GM19240 (cell line): ENCODE measurements at regions not wholly inside any gene's neighbourhood (a gene's known extent, or its start where the extent isn't known, plus 50 kb on each side); places are given as distances from the start of the nearest gene placed in this dataset.

ENCODE experiments used
- DNase-seq: peaks from one replicate; pipeline ENCODE4 v3.0.0; 2011; ENCODE audit warnings: low spot score; ENCODE audit not compliant: insufficient read length

DNA sequence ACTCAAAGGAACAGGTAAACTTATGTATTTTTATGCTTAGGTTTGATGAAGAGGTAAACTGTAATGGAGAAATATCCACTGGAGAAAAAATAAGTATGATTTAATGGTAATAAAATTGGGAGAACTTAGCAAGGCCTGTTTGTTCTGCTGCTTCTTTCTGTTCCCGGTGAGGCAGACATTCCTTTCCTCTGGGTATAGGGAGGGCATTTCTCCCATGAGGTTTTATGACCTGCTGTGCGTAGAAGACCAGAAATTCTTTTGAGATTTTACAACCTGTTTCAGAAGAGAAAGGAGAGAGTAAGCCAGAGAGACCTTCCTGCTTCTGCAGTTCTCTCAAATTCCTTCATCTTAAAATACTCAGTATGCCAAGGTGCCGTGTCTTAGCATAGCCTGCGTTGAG lies 139.4 kb upstream of the RMST start:
- DNase-seq = no peak

DNA sequence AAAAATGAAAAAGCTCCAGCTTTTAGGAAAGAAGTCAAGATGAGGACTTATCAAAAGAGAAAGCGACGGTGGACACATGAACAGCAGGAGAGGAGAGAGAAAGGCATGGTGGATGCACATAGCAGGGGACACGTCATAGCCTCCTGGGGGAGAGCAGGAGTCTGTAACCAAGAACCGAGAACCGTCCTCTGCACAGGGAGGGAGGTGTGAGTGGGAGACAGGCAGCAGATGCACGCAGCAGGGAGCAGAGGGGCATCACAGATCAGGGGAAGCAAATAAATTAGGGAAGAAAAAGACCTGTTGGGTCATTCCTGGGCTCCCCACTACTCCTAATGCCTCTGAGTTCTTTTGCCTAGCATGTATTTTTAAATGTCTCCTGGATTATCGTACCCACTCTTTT lies 138.1 kb upstream of the RMST start:
- DNase-seq = no peak

DNA sequence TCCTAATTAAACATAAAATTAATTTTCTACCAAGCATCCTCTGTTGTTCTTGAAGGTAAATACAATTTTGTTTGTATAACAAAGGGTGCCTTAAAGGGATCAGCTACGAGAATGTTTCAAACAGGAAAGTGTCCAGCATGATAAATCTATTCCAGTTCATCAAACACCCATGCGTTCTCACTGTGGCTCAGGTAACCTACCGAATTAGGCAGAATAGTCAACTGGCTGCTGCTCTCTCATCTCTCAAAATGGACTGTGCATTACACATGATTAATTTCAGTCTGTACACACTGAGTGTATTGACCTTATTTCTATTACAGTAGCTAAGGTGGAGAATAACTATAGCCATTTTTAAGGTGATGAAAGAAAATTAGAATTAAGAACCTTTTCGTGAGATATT lies 127.5 kb upstream of the RMST start:
- DNase-seq = no peak

DNA sequence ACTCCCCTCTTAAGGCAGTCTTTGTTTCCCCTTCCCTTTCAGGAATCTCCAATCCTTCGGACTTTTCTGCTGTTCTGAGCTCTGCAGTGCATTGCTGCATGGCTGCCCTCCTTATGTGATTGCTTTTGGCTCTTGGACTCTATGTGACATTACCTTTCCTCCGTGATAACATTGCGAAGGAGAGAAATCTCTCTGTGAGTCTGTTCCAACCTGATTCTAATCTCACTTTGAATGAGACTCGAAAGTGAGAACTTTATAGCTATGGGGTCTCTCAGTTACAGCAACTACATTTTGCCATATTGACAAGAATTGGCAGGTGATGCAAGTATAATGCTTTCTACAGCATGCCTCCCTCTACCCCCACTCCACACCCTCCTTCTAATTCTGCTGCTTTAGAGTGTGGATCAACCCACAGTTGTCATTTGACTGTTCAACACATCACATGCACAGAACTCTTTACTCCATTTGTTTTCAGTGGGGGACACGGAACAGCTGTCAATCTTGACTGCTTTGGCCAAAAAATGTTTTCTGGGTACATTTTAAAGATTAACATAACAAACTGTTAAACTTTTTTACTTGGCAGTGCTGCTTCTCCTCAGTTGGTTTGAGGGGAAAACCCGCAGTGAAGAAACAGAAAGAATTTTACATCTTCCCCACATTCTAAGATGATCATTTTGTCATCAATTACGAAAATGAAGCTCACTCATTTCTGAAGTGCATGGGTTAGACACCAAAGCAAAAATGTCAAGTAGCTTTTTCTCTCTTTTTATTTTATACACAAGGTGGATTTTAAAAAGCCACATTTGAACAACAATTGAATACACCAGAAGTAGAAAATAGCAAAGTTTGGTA lies 125.5 kb upstream of the RMST start:
- DNase-seq = no peak

DNA sequence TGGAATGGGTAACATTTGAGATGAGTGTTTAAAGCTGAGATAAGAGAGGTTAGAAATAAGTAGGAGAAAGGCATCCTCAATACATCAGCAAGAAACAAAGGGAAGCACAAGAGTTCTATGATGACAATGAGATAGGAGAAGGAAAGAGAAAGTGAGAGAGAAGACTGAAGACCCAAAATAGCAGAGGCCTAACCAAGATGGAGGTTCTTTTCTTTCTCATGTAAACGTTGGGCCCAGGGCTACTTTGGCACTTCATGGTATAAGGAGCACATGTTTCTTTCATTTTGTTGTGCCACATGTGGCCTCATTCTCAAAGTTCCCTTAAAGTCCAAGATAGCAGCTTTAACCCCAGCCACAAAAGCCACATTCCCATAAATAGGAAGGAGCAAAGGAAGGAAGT lies 120.5 kb upstream of the RMST start:
- DNase-seq = no peak

DNA sequence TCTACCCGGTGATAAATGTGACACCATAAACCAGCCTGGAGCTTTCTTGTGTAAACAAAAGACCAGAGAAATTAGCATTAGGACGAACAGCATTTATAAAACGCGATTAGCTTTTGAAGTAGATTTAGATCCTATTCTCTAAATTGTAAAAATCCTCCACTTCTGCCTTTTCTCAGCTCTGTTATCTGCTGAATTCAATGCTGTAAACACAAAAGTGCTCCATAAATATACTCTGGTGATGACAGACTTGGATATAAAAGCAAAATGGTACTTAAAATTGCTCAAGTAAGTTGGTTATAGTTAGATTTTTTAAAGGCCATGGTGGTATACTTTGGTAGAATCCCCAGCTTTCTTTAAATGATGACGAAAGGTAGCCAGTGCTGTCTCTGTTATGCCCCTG lies 114.6 kb upstream of the RMST start:
- no peak for DNase-seq

DNA sequence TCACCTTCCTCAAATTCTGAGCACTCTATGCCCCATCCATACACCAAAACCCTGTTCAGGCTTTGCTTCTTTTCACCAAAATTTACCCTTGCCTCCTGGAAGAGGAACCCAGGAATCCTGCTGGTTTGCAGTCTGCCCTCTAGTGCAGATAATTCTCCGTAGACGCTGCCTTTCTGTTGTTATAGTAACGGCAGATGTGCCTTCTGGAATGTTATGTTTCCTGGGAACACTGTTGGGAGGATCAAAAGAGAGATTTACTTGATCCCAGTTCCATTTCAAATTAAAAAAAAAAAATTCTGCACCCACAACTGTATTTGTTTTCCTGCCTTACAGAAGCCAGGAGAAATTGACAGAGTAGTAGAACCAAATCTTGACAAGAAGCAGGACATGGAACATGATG lies 104.2 kb upstream of the RMST start:
- no peak for DNase-seq

DNA sequence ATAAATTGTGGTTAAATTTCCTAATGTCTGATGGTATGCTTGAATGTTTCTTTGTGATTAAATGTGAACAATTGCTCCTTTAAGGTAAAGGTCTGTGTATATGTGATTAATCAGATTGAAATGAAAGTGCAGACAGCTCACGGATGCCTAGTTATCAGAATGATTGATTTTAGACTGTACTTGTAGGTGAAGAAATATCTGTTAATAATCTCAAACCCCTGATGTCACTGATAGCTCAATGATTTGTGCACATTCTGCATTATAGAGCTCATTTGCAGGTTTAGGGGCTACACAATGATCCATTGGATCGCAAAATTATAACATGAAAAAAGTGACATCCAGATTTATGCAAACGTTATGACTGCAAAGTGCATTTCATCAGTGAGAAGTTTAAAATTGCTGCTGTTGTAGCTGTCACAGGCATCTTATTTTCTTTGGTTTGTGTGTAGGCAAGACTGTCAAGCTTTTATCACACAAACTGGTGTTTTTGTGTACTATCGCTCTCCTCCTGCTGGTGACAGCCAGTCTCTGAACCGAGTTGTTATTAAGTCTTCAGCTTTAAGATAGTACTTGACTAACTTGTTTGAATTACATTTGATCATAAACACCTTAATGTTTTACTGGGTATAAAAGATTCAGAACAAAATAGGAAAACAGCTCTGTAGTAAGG lies 103.4 kb upstream of the RMST start:
- no peak for DNase-seq

DNA sequence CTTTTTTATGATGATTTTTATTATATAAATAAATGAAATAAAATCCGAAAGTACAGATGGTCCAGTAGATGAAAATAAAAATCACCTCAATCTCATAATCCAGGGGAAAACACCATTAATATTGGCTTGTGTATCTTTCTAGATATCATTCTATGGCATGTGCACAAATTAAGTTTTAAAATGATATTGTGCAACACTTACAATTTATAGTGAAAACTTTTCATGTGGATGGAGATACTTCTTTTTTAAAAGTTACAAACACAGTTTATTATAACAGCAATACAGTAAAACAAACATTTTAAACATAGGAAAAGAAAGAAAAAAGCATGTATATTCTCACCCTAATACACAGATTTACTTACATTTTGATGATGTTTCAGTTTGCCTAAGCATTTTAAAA lies 98.9 kb upstream of the RMST start:
- no peak for DNase-seq

DNA sequence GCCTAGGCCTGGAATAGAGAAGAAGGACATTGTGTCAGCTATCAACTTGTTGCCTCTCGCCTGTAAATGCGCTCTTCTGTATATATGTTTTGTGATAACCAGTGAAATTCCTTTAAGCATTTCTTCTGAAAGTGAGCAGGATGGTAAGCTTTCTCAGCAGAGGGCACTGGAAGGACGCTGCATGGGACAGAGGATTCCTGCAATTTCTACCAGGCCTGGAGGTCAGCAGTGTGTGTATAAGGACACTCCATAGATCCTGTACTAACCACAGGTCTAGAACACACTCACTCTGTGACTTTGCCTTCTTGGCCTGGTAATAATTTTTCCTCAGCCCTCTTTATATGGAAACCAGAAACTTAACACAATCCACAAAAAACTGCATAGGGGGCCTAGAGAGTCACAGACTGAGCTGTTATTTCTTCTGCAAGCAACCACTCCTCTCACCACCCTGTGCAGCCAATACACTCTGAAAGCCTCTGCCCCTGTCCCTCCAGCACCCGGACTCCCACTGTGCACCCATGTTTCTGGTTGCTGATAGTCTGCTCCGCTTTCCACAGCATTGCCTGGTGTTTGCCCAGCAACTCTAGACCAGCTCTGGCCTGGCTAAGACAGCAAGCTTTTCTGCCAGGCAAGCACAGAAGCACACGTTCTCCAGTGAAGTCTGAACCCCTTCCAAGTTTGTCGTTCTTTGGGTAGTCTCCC lies 94.0 kb upstream of the RMST start:
- DNase-seq = no peak

DNA sequence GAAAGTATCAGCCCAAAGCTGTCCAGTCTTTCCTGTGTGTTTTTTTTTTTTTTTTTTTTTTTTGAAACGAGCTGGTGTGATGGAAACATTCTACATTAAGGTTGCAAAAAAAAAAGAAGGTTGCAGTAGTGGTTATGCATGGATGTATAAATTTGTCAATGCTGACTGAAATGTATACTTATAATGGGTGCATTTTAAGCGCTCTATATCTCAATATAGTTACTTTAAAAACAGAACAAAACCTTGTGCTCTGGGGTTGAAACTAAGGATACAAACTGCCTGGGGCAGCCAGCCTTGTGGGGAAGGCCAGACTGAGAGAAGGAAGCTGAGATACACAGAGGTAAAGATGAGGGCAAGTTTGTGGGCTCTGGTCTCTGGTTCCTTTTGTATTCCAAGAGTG lies 87.3 kb upstream of the RMST start:
- no peak for DNase-seq

DNA sequence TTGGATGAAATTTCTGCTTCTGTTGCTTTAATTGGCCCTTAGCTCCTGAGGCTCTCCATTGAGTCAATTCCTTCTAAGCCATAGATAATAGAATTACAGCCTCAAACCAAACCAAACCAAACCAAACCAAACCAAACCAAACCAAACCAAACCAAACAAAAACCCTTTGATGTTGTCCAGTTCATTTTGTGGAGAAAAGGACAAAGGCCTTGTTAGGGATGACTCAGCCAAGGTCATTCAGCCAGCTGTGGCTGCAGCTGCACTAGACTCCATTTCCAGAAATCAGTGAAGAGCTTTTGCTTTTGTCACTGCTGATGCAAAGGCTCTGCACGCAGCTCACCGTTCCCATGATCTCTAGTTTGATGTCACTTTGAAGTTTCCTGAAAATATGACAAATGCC lies 82.2 kb upstream of the RMST start:
- no peak for DNase-seq

DNA sequence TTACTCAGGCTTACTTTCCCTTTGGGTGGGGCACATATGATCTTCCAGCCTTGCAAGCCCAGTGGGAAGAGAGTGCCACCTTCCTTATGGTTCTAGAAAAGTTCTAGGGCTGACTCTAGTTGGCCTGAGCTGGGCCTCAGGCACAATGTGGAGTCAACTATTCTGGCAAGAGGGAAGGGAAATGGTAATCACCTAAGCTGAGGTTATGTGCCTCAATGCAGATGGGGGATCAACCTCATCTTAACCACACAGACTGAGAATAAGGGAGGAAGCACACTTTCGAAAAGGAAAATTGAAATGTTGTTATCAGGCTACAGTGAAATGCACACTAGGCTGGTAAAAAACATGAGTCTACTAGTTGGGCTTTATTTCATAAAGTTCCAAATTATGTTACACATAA lies 77.5 kb upstream of the RMST start:
- no peak for DNase-seq

DNA sequence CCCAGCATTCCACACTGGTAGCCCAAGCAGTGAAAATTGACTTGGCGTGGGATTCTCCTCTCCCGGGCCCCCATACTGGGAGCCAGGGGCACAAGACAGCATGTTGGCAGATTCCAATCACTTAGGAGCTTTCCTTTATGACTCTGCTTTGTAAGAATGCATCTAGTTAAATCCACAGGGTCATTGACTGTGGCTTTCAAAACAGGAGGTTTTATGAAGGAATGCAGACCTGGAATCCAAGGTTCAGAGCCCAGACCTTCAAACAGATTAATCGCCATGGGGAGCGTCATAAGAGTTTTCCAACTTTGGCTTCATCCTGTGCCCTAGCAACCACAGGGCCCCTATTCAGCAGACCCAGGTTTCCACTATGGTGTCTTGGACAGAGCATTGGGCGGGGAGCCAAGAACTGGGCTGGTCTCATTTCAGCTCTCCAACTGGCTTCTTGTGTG lies 76.4 kb upstream of the RMST start:
- no peak for DNase-seq

DNA sequence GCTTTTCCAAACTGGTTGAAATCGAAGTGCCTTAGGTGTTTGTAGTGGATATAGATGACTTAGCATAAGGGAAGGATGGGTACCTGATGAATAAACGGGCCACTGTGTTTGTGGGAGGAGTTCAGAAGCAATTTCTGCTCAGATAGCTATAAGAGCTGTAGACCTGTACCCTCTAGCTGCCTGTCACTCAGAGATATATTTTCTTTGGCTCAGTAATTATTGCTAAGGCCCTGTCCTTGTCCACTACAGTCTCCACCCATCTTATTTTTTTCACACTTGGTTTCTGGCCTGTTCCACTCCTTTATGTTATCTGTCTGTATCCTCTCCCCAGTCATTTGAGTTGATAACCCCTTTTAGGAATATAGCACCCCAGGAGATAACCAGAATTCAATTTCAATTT lies 74.8 kb upstream of the RMST start:
- DNase-seq = no peak

DNA sequence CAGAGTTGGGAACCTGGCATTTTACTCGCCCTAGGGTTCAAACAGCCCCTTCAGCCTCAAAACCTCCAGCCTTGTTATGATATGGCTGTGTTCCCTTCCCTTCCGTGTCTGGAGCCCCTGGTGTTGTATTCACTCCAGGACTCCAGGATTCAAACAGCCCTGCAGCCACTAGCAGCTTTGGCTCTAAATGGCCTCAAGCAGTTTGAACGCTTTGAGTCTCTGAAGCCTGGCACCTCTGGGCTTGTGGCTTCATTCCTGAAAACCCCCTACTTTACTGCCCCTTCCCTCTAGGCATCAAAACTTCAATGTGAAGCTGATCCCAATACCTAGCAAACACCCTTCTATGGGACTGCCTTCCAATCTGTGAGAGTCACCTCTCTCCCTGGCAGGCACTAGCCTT lies 67.9 kb upstream of the RMST start:
- no peak for DNase-seq

DNA sequence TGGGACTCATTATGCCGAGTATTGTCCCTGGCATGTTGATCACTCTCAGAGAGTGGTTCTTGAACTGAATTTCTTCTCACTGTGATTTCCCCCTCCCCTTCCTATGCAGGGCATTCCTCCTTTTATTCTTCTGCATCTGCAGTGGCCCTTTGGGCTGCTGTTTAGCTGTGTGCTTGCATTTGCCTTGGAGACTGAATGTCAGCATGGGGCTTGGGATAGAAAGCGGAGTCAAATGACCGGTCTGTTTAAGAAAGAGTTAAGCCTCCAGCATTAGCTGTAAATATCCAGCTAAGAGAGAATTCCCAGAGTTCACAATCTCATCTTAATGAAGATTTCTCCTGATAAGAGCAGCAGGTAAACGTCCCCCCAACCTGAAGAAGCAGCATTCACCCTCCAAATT lies 65.6 kb upstream of the RMST start:
- DNase-seq = no peak

DNA sequence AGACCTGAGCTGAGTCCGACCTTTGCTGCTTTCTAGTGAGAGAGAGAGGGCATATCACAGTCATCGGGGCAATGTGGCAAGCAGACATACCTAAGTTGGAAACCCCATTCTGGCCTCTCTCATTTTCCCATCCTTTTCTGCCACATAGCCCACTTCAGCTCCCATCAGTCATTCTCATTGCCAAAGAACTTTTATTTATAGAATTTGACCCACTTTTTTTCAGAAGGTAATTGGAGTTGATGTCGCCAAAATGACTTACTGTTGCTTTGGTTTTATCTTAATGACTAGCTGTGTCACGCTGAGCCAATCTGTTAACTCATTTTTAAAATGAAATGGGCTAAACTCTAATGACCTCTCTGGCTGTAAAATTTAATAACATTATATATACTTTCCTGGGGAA lies 63.9 kb upstream of the RMST start:
- no peak for DNase-seq

DNA sequence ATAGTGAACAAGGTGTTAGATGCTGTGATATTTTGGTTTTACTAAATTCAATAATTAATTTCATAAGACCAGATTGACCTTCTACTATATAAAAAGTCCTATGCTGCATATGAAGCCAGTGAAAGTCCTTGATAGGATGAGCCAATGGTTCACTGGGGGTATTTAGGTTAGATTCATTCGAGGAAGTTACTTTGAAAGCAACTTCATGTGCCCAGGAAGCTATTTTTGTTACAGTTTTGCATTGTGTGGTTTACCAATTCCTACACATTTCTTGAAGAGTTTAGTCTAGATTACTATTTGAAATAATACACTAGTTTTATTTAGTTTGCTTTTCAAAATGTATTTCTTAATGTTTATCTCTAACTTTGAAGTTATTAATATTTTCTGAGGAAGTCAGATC lies 58.5 kb upstream of the RMST start:
- no peak for DNase-seq

DNA sequence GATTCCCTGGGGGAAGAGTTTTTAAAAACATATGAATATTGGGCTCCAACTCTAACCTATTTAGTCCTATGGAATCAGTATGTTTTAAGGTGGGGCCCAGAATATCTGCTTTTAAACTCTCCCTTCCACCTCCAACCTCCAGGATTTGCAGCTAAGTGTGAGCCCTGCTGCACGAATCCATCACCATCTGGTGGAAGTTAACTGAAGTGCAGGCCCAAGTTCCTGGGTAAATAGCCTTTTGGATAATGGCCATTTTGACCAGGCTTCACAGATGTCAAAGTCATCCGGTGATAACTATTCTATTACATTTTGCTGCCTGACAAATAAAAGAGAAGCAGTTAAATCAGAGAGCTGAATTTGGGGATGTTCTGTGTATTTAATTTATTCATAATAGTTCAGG lies 58.1 kb upstream of the RMST start:
- DNase-seq = peak; percentile 39

DNA sequence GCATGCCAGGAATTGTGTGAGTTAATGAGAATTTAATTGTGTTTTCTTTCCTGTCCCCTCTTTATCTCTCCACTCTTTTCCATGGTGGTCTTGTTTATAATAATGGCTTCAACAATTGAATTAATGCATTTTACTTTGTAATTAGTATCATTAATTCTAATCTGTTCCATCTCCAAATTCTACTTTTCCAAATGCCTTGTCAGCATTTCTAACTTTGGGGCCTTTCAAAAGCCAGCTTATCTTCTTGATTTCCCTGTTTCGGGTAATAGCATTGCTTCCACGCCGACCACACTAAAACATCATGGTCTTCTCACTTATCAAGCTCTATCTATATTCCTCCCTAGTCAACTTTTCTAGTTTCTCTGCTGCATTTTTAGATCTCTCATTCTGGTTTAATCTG lies 54.2 kb upstream of the RMST start:
- no peak for DNase-seq

DNA sequence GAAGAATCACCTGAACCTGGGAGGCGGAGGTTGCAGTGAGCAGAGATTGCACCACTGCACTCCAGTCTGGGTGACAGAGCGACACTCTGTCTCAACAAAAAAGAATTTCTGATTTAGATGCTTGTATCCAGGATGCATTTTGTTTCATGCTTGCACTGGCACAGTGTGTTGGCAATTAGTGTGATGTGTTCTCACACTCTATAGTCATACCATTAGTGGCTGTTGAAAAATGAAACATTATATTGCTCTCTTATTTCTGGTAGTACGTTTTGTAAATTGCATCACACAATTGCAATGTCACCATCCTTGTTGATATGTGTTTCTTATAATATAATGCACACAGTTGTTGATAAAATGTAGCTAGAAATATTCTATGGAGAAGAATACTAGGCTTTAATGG lies 51.3 kb upstream of the RMST start:
- DNase-seq = no peak
